PC-9 (cell line): ENCODE measurements at regions not wholly inside any gene's neighbourhood (a gene's known extent, or its start where the extent isn't known, plus 50 kb on each side); places are given as distances from the start of the nearest gene placed in this dataset.

Source experiments
- CTCF ChIP-seq: fragments of 200-600 bp; sonication (generic); conservative IDR thresholded peaks from 2 replicates; pipeline ENCODE4 v1.6.1; 2017; ENCODE audit warnings: mixed run types, antibody characterized with exemption, mild to moderate bottlenecking, moderate library complexity
- EZH2 ChIP-seq: fragments of 200-600 bp; sonication (generic); IDR thresholded peaks from 2 replicates; pipeline ENCODE4 v1.8.0; 2017; ENCODE audit warnings: antibody characterized with exemption, low read depth

GRCh38 chr18:57951117-57951796, 92.8 kb upstream of the NEDD4L start:
- no peak for TF ChIP-seq CTCF
- no peak for TF ChIP-seq EZH2
